Muscle of leg (tissue), 3 donors: ENCODE measurements at regions not wholly inside any gene's neighbourhood (a gene's known extent, or its start where the extent isn't known, plus 50 kb on each side); places are given as distances from the start of the nearest gene placed in this dataset.

Experiments
- DNase-seq: peaks from one replicate; pipeline ENCODE4 v3.0.0; 2013
- H3K27ac ChIP-seq: one replicate; pipeline ENCODE4 v1.5.1; 2013; ENCODE audit warnings: mild to moderate bottlenecking, low read length, control low read depth
- H3K27me3 ChIP-seq: one replicate; pipeline ENCODE4 v1.6.1; 2013; ENCODE audit warnings: low read length; ENCODE audit not compliant: control insufficient read depth, insufficient read depth
- H3K36me3 ChIP-seq: one replicate; pipeline ENCODE4 v1.6.1; 2013; ENCODE audit warnings: low read length; ENCODE audit not compliant: control insufficient read depth, insufficient read depth
- H3K4me1 ChIP-seq: one replicate; pipeline ENCODE4 v1.6.1; 2013; ENCODE audit warnings: low read length; ENCODE audit not compliant: control insufficient read depth, insufficient read depth
- H3K4me3 ChIP-seq: one replicate; pipeline ENCODE4 v1.5.1; 2013; ENCODE audit warnings: low read length, control low read depth
- H3K9me3 ChIP-seq: replicated peaks from 2 replicates; pipeline ENCODE4 v1.6.1; 2013; ENCODE audit warnings: low read depth, low read length; ENCODE audit not compliant: control insufficient read depth
- WGBS: methylation state at CpG from one replicate; pipeline ENCODE4 v1.1.5; 2013; ENCODE audit warnings: missing lambda C conversion rate; ENCODE audit not compliant: insufficient coverage; 5-methylcytosine and 5-hydroxymethylcytosine counted together

DNA sequence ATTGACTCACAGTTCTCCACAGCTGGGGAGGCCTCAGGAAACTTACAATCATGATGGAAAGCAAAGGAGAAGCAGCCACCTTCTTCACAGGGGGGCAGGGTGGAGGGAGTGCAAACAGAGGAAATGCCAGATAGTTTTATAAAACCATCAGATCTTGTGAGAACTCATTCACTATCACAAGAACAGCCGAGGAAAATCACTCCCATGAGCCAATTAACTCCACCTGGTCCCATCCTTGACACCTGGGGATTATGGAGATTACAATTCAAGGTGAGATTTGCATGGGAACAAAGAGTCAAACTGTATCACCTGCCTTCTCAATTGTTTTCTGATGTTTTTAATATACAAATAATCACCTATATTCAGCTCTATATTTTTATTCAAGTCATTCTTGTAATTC lies 1527.3 kb upstream of the GOT2 start:
- H3K4me1 ChIP-seq: no peaks in the 10 kb centered on the region
- H3K27me3 ChIP-seq: no peaks in the 10 kb centered on the region
- no CpG with 5 or more reads among the region's 1 CpG for WGBS
- no peak overlapping the region for H3K27ac ChIP-seq
- DNase-seq: no peak
- no peaks in the 10 kb centered on the region for H3K9me3 ChIP-seq
- H3K4me3 ChIP-seq: no peak overlapping the region
- no peaks in the 10 kb centered on the region for H3K36me3 ChIP-seq

- H3K4me3 ChIP-seq: no peak overlapping the region
- no peaks in the 10 kb centered on the region for H3K9me3 ChIP-seq
- DNase-seq: no peak
- no peaks in the 10 kb centered on the region for H3K36me3 ChIP-seq
- H3K4me1 ChIP-seq: no peaks in the 10 kb centered on the region
- H3K27me3 ChIP-seq: no peaks in the 10 kb centered on the region
- no CpG with 5 or more reads among the region's 2 CpGs for WGBS
- H3K27ac ChIP-seq: no peak overlapping the region
These were observed 1525.8 kb upstream of the GOT2 start for GRCh38 chr16:60259956-60260355.

DNA sequence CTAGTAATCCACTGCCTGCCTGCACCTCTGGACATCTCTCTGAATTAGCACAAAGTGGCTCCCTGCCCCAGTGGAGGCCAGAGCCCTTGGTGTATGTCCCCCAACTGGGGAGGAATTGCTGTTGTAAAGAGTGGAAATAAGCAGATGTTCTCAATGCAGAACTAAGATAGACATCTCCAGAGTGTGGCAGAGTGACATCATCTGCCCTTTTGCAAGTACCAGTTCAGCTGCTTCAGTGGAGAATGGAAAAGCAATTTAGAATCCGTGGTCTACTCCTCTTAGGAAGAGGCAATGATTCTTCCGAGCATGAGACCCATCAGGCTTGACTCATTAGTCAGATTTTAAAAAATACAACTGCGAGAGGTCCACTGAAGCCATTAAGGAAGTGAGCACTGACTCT lies 1512.0 kb upstream of the GOT2 start:
- Histone ChIP-seq H3K4me1 (no peaks in the 10 kb centered on the region), H3K9me3 (no peaks in the 10 kb centered on the region), H3K27ac (no peak overlapping the region), H3K36me3 (no peaks in the 10 kb centered on the region), H3K4me3 (no peak overlapping the region), H3K27me3 (no peaks in the 10 kb centered on the region)
- DNase-seq: no peak
- 90% methylated on average over 2 of the region's 3 CpGs for WGBS

GRCh38 chr16:60241671-60242070 lies 1507.6 kb upstream of the GOT2 start:
- H3K4me1 ChIP-seq: no peaks in the 10 kb centered on the region
- H3K9me3 ChIP-seq: no peaks in the 10 kb centered on the region
- no peaks in the 10 kb centered on the region for H3K27me3 ChIP-seq
- no peak for DNase-seq
- WGBS: no CpG with 5 or more reads among the region's 1 CpG
- no peak overlapping the region for H3K27ac ChIP-seq
- no peak overlapping the region for H3K4me3 ChIP-seq
- no peaks in the 10 kb centered on the region for H3K36me3 ChIP-seq

GRCh38 chr16:60230666-60231065 lies 1496.5 kb upstream of the GOT2 start:
- H3K27me3 ChIP-seq: no peaks in the 10 kb centered on the region

DNA sequence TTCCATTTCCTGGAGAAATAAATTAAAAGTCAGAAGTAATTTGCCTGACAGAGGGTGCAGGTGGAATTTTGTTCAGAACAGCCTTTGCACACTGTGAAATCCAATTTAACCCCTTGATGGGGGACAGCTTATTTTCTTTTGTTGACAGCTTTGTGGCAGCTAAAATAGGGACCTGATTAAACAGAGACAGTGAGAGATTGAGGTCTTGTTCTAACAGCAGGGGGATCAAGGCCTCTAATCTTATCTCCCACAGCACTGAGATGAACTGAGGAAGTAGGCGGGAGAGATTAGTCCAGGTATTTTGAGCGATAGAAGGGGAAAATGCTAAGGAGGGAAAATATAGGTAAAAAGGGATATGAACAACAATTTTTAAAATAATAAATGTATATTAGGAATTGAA lies 1491.4 kb upstream of the GOT2 start:
- DNase-seq: no peak
- no peaks in the 10 kb centered on the region for H3K27me3 ChIP-seq
- no peak overlapping the region for H3K4me3 ChIP-seq
- WGBS: no CpG with 5 or more reads among the region's 2 CpGs
- H3K27ac ChIP-seq: no peak overlapping the region
- no peaks in the 10 kb centered on the region for H3K4me1 ChIP-seq
- H3K36me3 ChIP-seq: no peaks in the 10 kb centered on the region
- H3K9me3 ChIP-seq: peaks cover 3% of the 10 kb centered on the region

More at GRCh38 chr16:60230666-60231065, 1496.5 kb upstream of the GOT2 start:
- Histone ChIP-seq H3K4me1 (no peaks in the 10 kb centered on the region), H3K9me3 (peaks cover 2% of the 10 kb centered on the region), H3K4me3 (no peak overlapping the region), H3K27ac (no peak overlapping the region), H3K36me3 (no peaks in the 10 kb centered on the region)
- no CpG with 5 or more reads among the region's 4 CpGs for WGBS
- no peak for DNase-seq

DNA sequence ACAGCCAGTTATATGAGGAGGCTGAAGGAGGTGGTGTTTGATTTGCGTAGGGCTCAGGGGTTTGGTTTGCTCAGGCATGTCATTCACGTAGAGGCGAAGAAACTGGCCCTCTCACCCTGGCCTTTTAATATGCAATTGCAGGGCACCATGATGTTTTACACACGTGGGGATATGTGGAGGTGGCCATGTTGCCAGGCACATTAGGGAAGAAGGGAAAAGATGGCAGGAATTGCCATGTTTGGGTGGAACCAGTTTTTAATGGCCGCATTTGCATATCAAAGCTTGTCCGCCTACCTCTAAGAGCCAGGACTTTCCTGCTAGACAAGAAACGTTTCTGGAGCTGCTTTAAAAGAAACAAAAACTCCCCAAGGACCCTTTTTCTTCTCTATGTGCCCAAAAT lies 1483.7 kb upstream of the GOT2 start:
- no peak overlapping the region for H3K4me3 ChIP-seq
- no peaks in the 10 kb centered on the region for H3K27me3 ChIP-seq
- DNase-seq: no peak
- WGBS: 71% methylated on average over 5 of the region's 7 CpGs
- no peaks in the 10 kb centered on the region for H3K4me1 ChIP-seq
- H3K9me3 ChIP-seq: peaks cover 7% of the 10 kb centered on the region
- H3K36me3 ChIP-seq: no peaks in the 10 kb centered on the region
- no peak overlapping the region for H3K27ac ChIP-seq

- no CpG with 5 or more reads among the region's 1 CpG for WGBS
- Histone ChIP-seq H3K27ac (no peak overlapping the region), H3K4me1 (no peaks in the 10 kb centered on the region), H3K4me3 (no peak overlapping the region), H3K27me3 (no peaks in the 10 kb centered on the region), H3K36me3 (no peaks in the 10 kb centered on the region), H3K9me3 (no peaks in the 10 kb centered on the region)
- DNase-seq: no peak
These were observed 1480.2 kb upstream of the GOT2 start for GRCh38 chr16:60214311-60214710.

DNA sequence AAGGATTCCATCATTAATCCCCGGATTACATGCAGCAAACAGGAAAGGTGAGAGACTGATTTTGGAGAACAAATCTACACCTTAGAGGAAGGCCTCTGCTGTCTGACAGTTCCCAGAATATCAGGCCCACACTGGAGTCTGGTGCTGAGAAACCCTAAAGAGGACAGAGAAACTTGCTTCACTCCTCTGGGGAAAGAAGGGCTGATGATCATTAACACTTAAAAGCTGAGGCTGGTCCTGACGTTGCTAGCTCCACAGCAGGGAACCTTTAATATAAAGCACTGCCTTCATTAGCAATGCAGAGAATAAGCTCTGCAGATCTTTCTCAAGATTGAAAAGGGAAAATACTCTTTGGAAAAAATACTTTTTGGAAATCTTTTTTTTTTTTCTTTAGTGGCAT lies 1472.4 kb upstream of the GOT2 start:
- no peaks in the 10 kb centered on the region for H3K36me3 ChIP-seq
- no peak overlapping the region for H3K27ac ChIP-seq
- H3K4me3 ChIP-seq: no peak overlapping the region
- WGBS: no CpG with 5 or more reads among the region's 2 CpGs
- H3K9me3 ChIP-seq: no peaks in the 10 kb centered on the region
- no peaks in the 10 kb centered on the region for H3K27me3 ChIP-seq
- no peaks in the 10 kb centered on the region for H3K4me1 ChIP-seq
- DNase-seq: no peak

GRCh38 chr16:60204181-60204580 lies 1470.1 kb upstream of the GOT2 start:
- no peak overlapping the region for H3K4me3 ChIP-seq
- H3K4me1 ChIP-seq: no peaks in the 10 kb centered on the region
- WGBS: no CpG with 5 or more reads among the region's 1 CpG
- H3K27ac ChIP-seq: no peak overlapping the region
- no peak for DNase-seq
- H3K27me3 ChIP-seq: no peaks in the 10 kb centered on the region
- H3K9me3 ChIP-seq: no peaks in the 10 kb centered on the region
- H3K36me3 ChIP-seq: no peaks in the 10 kb centered on the region

DNA sequence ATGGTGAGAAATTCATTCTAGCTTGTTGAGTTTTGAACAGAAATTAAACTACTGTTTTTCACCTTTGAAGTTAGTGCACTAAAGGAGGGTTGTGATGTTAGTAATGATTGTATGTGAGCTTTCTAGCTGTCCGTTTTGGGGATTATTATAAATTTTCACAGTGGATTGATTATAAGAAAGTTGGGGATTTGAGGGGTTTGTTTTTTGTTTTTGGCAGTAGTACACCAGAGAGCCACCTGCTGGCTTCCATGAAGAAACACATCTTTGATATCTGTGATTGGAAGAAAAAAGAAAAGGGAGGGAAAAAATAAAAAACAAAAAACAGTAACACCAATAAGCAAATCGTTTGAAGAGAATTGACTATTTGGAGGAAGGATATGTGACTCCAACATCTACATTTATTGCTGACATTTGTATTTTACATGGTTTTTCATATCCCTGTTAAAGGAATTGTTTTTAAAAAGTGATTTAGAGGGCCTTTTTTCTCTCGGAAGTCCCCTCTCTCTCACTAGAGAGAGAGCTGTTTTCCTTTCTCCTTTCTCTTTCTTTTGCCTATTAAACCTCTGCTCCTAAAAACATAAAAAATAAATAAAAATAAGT lies 1469.5 kb upstream of the GOT2 start:
- Histone ChIP-seq H3K4me3 (no peak overlapping the region), H3K27me3 (no peaks in the 10 kb centered on the region), H3K27ac (no peak overlapping the region), H3K4me1 (no peaks in the 10 kb centered on the region), H3K36me3 (no peaks in the 10 kb centered on the region), H3K9me3 (no peaks in the 10 kb centered on the region)
- DNase-seq: peak; percentile 42
- WGBS: no CpG with 5 or more reads among the region's 3 CpGs
